GM12878 (cell line): ENCODE measurements at regions not wholly inside any gene's neighbourhood (a gene's known extent, or its start where the extent isn't known, plus 50 kb on each side); places are given as distances from the start of the nearest gene placed in this dataset.

Source experiments
- ATAC-seq: fragments of 200-7000 bp; cut with Tn5 transposase; 3 replicates; pipeline ENCODE4 v1.9.1; 2020; ENCODE audit warnings: mild to moderate bottlenecking, moderate library complexity
- BruUV-seq: library from RNA; stranded (reverse); fragments of 400-500 nt; replicated peaks from 2 replicates; lab custom pipeline; 2021; lab: Mats Ljungman, UMichigan
- CTCF ChIA-PET: fragments of 300-600 bp; sonication (Branson Sonifier 250); formaldehyde crosslinking; extraction: SDS; loops from one replicate; lab custom pipeline; 2021; ENCODE audit warnings: inconsistent platforms; lab: Yijun Ruan, JAX
- POLR2A ChIA-PET: fragments of 350-600 bp; formaldehyde crosslinking; extraction: SDS; loops from one replicate; lab custom pipeline; 2021; ENCODE audit warnings: inconsistent platforms; lab: Charles Lee
- RAD21 ChIA-PET: fragments of 300-600 bp; sonication (Branson Sonifier 250); formaldehyde crosslinking; loops from one replicate; lab custom pipeline; 2023; ENCODE audit warnings: antibody characterized with exemption; ENCODE audit not compliant: unreplicated experiment; lab: Charles Lee
- SMC1A ChIA-PET: fragments of 300-600 bp; sonication (Branson Sonifier 250); formaldehyde crosslinking; loops from one replicate; lab custom pipeline; 2023; ENCODE audit not compliant: unreplicated experiment, uncharacterized antibody; lab: Charles Lee
- DNase-seq: peaks from one replicate; pipeline ENCODE4 v3.0.0-alpha.2; 2011; ENCODE audit warnings: low read depth, low spot score
- FAIRE-seq: peaks from 3 replicates; lab custom pipeline; 2011; peaks lifted over from hg19 to GRCh38; lab: Jason Lieb, UNC
- H2AFZ ChIP-seq: 2 replicates; pipeline ENCODE4 v1.6.0; 2011; ENCODE audit warnings: low read depth, low read length, control low read depth; ENCODE audit not compliant: control insufficient read depth
- H3K27ac ChIP-seq: 2 replicates; pipeline ENCODE4 v1.5.1; 2011; ENCODE audit warnings: control low read depth; ENCODE audit not compliant: control insufficient read depth, insufficient read depth
- H3K27me3 ChIP-seq, 2 experiments: replicated peaks in 1 of 2; 2 replicates each; pipeline versions ENCODE4 v1.6.0 to v1.6.1; 2011; ENCODE audit warnings: low read length in 1 of 2; ENCODE audit not compliant: control insufficient read depth in 2 of 2, insufficient read depth in 2 of 2
- H3K36me3 ChIP-seq, 2 experiments: 2 replicates each; pipeline ENCODE4 v1.5.1; 2011; ENCODE audit warnings: low read length in 1 of 2; ENCODE audit not compliant: control insufficient read depth in 2 of 2, insufficient read depth in 2 of 2
- H3K4me1 ChIP-seq: 2 replicates; pipeline ENCODE4 v1.6.1; 2011; ENCODE audit warnings: mild to moderate bottlenecking, low read length, moderate library complexity, mixed read lengths; ENCODE audit not compliant: control insufficient read depth, insufficient read depth
- H3K4me2 ChIP-seq: 2 replicates; pipeline ENCODE4 v1.6.0; 2011; ENCODE audit warnings: control low read depth; ENCODE audit not compliant: control insufficient read depth, insufficient read depth
- H3K4me3 ChIP-seq: fragments of 200-600 bp; sonication (generic); 2 replicates; pipeline ENCODE4 v1.5.1; 2016
- H3K79me2 ChIP-seq: 2 replicates; pipeline ENCODE4 v1.6.0; 2011; ENCODE audit warnings: low read length; ENCODE audit not compliant: control insufficient read depth, insufficient read depth
- H3K9ac ChIP-seq: 2 replicates; pipeline ENCODE4 v1.8.0; 2011; ENCODE audit warnings: low read length, control low read depth, mixed read lengths; ENCODE audit not compliant: control insufficient read depth, insufficient read depth
- H3K9me3 ChIP-seq: replicated peaks from 3 replicates; pipeline ENCODE4 v1.5.1; 2011; ENCODE audit warnings: mild to moderate bottlenecking, low read length; ENCODE audit not compliant: control insufficient read depth, insufficient read depth
- H4K20me1 ChIP-seq: 2 replicates; pipeline ENCODE4 v1.6.0; 2011; ENCODE audit not compliant: control insufficient read depth, insufficient read depth
- BHLHE40 ChIP-seq, 2 experiments: fragments of 450-650 bp in 1 of 2; IDR thresholded peaks; 2 replicates each; pipeline ENCODE4 v1.6.1; 2011 to 2017; ENCODE audit warnings: low read depth in 2 of 2, borderline replicate concordance in 1 of 2, improper control_type of control experiment in 1 of 2, low read length in 1 of 2, mild to moderate bottlenecking in 1 of 2
- CHD4 ChIP-seq: fragments of 200-600 bp; sonication (generic); IDR thresholded peaks from 2 replicates; pipeline ENCODE4 v1.6.1; 2016; ENCODE audit warnings: mild to moderate bottlenecking
- MAX ChIP-seq: IDR thresholded peaks from 2 replicates; pipeline ENCODE4 v1.6.1; 2012; ENCODE audit warnings: low read depth, low read length, improper control_type of control experiment
- MTA2 ChIP-seq: fragments of 450-650 bp; IDR thresholded peaks from 2 replicates; pipeline ENCODE4 v1.6.1; 2016; ENCODE audit warnings: low read depth, mild to moderate bottlenecking, moderate library complexity
- NR2C2 ChIP-seq: IDR thresholded peaks from 2 replicates; pipeline ENCODE4 v1.6.1; 2011; ENCODE audit warnings: borderline replicate concordance, low read depth; ENCODE audit not compliant: control insufficient read depth, insufficient read length
- SRF ChIP-seq, 2 experiments: IDR thresholded peaks; 2 replicates each; pipeline ENCODE4 v1.6.1; 2011; ENCODE audit warnings: low read depth in 2 of 2, low read length in 2 of 2, mild to moderate bottlenecking in 1 of 2, moderate library complexity in 1 of 2
- ZSCAN29 ChIP-seq: fragments of 450-650 bp; IDR thresholded peaks from 2 replicates; pipeline ENCODE4 v1.6.1; 2017; ENCODE audit warnings: mild to moderate bottlenecking, moderate library complexity
- WGBS: methylation state at CpG from one replicate; pipeline ENCODE4 v1.1.6; 2016; ENCODE audit warnings: low lambda C conversion rate; ENCODE audit not compliant: insufficient replicate concordance, insufficient coverage; ENCODE audit errors: missing lambda C conversion rate; 5-methylcytosine and 5-hydroxymethylcytosine counted together
- in situ Hi-C: fragments of 300-500 bp; cut with MboI; formaldehyde crosslinking; loops from 9 replicates; pipeline ENCODE4 v1.14.3; 2018; ENCODE audit warnings: mixed read lengths
- intact Hi-C: fragments of 100-400 bp; cut with micrococcal nuclease; formaldehyde crosslinking; loops from one replicate; pipeline ENCODE4 v1.14.2; 2022; ENCODE audit not compliant: unreplicated experiment

DNA sequence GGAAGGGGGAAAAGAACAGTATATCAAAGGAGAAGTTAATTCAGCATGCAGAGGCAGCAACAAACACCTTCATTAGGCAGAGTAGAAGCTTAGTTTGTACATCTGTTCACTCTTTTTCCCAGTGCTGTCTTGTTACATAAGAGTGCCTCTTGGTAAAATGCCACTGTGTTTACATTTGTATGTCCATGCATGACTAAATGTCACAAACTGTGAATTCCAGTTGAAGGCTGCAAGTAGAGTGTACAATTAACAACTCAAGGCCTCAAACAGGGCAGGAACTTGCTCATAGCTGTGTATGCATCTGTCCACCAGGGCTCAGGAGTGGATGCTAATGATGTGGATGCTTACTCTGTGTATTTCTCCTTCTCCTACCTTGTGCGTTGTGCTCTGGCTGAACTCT lies 214.2 kb upstream of the TPM1 start (continued):
- TF ChIP-seq NR2C2 (no peak), SRF (IDR thresholded peaks at IDR 0.05; ENCODE audit: low read depth in 2 of 2, low read length in 2 of 2) (no peak)

- RAD21 ChIA-PET, result no interaction called here
- Histone ChIP-seq H2AFZ (no peak overlapping the region), H3K9ac (no peak overlapping the region), H3K27ac (no peak overlapping the region), H3K27me3 (no peaks in the 10 kb centered on the region), H3K9me3 (no peaks in the 10 kb centered on the region), H4K20me1 (no peaks in the 10 kb centered on the region), H3K4me1 (no peaks in the 10 kb centered on the region), H3K36me3 (no peaks in the 10 kb centered on the region), H3K4me3 (no peak overlapping the region), H3K79me2 (no peaks in the 10 kb centered on the region), H3K4me2 (no peak overlapping the region)
- no TSS peak for BruUV-seq
- FAIRE-seq (no peak), DNase-seq (no peak), ATAC-seq (no peak)
- intact Hi-C loops, result no loop called here
- SMC1A ChIA-PET, result no interaction called here
- CTCF ChIA-PET, result interaction anchor here (0.6 kb wide), 2 partner anchors 18 to 29 kb away, joined by 3 read pairs; no protein-coding TSS in a partner anchor
- in situ Hi-C loops, result loop anchor here (5.0 kb wide), 1 partner anchor 50 kb away; no protein-coding TSS in a partner anchor
- WGBS, result 44% methylated on average over 2 of the region's 2 CpGs
- TF ChIP-seq CHD4, result no peak
- TF ChIP-seq MAX, result no peak
- TF ChIP-seq ZSCAN29, result no peak
- TF ChIP-seq MTA2, result no peak
- no peak for TF ChIP-seq BHLHE40 (IDR thresholded peaks at IDR 0.05; ENCODE audit: borderline replicate concordance in 1 of 2, low read depth in 2 of 2, low read length in 1 of 2)
- POLR2A ChIA-PET, result no interaction called here
These were observed 210.3 kb upstream of the TPM1 start for GRCh38 chr15:62832231-62832630.
